Hepatocyte (in vitro differentiated cells): ENCODE measurements at regions not wholly inside any gene's neighbourhood (a gene's known extent, or its start where the extent isn't known, plus 50 kb on each side); places are given as distances from the start of the nearest gene placed in this dataset.

Source experiments
- CTCF ChIP-seq: fragments of 200-600 bp; sonication (generic); IDR thresholded peaks from 2 replicates; pipeline ENCODE4 v1.5.1; 2016; ENCODE audit warnings: antibody characterized with exemption, mild to moderate bottlenecking; ENCODE audit not compliant: poor library complexity
- EZH2 ChIP-seq: fragments of 200-600 bp; sonication (generic); IDR thresholded peaks from 2 replicates; pipeline ENCODE4 v1.6.1; 2016; ENCODE audit warnings: antibody characterized with exemption, mild to moderate bottlenecking, borderline replicate concordance
- EZH2phosphoT487 ChIP-seq: fragments of 200-600 bp; sonication (generic); IDR thresholded peaks from one replicate; pipeline ENCODE4 v1.6.1; 2018; ENCODE audit warnings: antibody characterized with exemption, mild to moderate bottlenecking, low read depth, moderate library complexity; ENCODE audit not compliant: unreplicated experiment, severe bottlenecking

GRCh38 chr15:96031426-96032110 is 298.9 kb upstream of the NR2F2 start:
- TF ChIP-seq CTCF (no peak), EZH2phosphoT487 (no peak), EZH2 (no peak)
